Skeletal muscle tissue (tissue), 3 donors: ENCODE measurements at regions not wholly inside any gene's neighbourhood (a gene's known extent, or its start where the extent isn't known, plus 50 kb on each side); places are given as distances from the start of the nearest gene placed in this dataset.

Experiments used
- H3K27ac ChIP-seq: one replicate; pipeline ENCODE4 v1.7.0; 2013; ENCODE audit warnings: mild to moderate bottlenecking, low read depth, low read length, inconsistent platforms
- H3K27me3 ChIP-seq, 3 donors: one replicate each; pipeline ENCODE4 v1.7.0; 2013; ENCODE audit warnings: low read length in 3 of 3; ENCODE audit not compliant: control insufficient read depth in 3 of 3, insufficient read depth in 3 of 3
- H3K36me3 ChIP-seq, 3 donors: one replicate each; pipeline ENCODE4 v1.7.0; 2013; ENCODE audit warnings: low read length in 3 of 3; ENCODE audit not compliant: control insufficient read depth in 3 of 3, insufficient read depth in 3 of 3
- H3K4me1 ChIP-seq, 3 donors: one replicate each; pipeline ENCODE4 v1.7.0; 2013; ENCODE audit warnings: low read length in 3 of 3, mild to moderate bottlenecking in 3 of 3; ENCODE audit not compliant: control insufficient read depth in 3 of 3, insufficient read depth in 3 of 3
- H3K4me3 ChIP-seq, 3 donors: one replicate each; pipeline ENCODE4 v1.7.0; 2013; ENCODE audit warnings: low read length in 3 of 3
- H3K9ac ChIP-seq, 3 donors: one replicate each; pipeline ENCODE4 v1.7.0; 2013; ENCODE audit warnings: low read length in 3 of 3, mild to moderate bottlenecking in 3 of 3, moderate library complexity in 2 of 3, low read depth in 1 of 3
- H3K9me3 ChIP-seq, 3 donors: one replicate each; pipeline ENCODE4 v1.7.0; 2013; ENCODE audit warnings: low read length in 3 of 3; ENCODE audit not compliant: control insufficient read depth in 3 of 3
- donor health status: Osteomylitis.

- no peaks in the 10 kb centered on the region for H3K36me3 ChIP-seq
- H3K27me3 ChIP-seq: peaks cover 2 to 8% (median 3%) of the 10 kb centered on the region in 3 donors
- no peak overlapping the region for H3K9ac ChIP-seq
- no peaks in the 10 kb centered on the region for H3K9me3 ChIP-seq
- H3K27ac ChIP-seq: no peak overlapping the region
- no peaks in the 10 kb centered on the region for H3K4me1 ChIP-seq
- no peak overlapping the region for H3K4me3 ChIP-seq
Observed at GRCh38 chr20:57970856-57971255, 257.6 kb downstream of the ANKRD60 start.

GRCh38 chr20:57970116-57970515, 258.3 kb downstream of the ANKRD60 start:
- H3K36me3 ChIP-seq: no peaks in the 10 kb centered on the region
- no peak overlapping the region for H3K9ac ChIP-seq
- H3K27me3 ChIP-seq: peaks cover 2 to 8% (median 3%) of the 10 kb centered on the region in 3 donors
- H3K27ac ChIP-seq: no peak overlapping the region
- no peak overlapping the region for H3K4me3 ChIP-seq
- H3K4me1 ChIP-seq: peaks cover 0 to 2% (median under 1%) of the 10 kb centered on the region in 3 donors
- H3K9me3 ChIP-seq: no peaks in the 10 kb centered on the region

GRCh38 chr20:57968120-57968519, 258.3 kb upstream of the PMEPA1 start:
- H3K9me3 ChIP-seq: no peaks in the 10 kb centered on the region
- peaks cover 3 to 13% (median 6%) of the 10 kb centered on the region in 3 donors for H3K4me1 ChIP-seq
- H3K36me3 ChIP-seq: no peaks in the 10 kb centered on the region
- no peak overlapping the region for H3K9ac ChIP-seq
- H3K27me3 ChIP-seq: peaks cover 2 to 8% (median 3%) of the 10 kb centered on the region in 3 donors
- H3K27ac ChIP-seq: no peak overlapping the region
- H3K4me3 ChIP-seq: no peak overlapping the region

GRCh38 chr20:57967364-57967763, 257.5 kb upstream of the PMEPA1 start:
- Histone ChIP-seq H3K27ac (no peak overlapping the region), H3K36me3 (no peaks in the 10 kb centered on the region), H3K27me3 (peaks cover 2 to 8% (median 3%) of the 10 kb centered on the region in 3 donors), H3K9me3 (no peaks in the 10 kb centered on the region), H3K9ac (no peak overlapping the region), H3K4me3 (no peak overlapping the region), H3K4me1 (peaks cover 3 to 13% (median 6%) of the 10 kb centered on the region in 3 donors)

GRCh38 chr20:57966620-57967019, 256.8 kb upstream of the PMEPA1 start:
- Histone ChIP-seq H3K9me3 (no peaks in the 10 kb centered on the region), H3K36me3 (no peaks in the 10 kb centered on the region), H3K27ac (no peak overlapping the region), H3K4me1 (peaks cover 3 to 13% (median 6%) of the 10 kb centered on the region in 3 donors), H3K27me3 (peaks cover 2 to 8% (median 3%) of the 10 kb centered on the region in 3 donors), H3K4me3 (no peak overlapping the region), H3K9ac (no peak overlapping the region)

- Histone ChIP-seq H3K36me3 (no peaks in the 10 kb centered on the region), H3K9ac (no peak overlapping the region), H3K27me3 (peaks cover 2 to 10% (median 3%) of the 10 kb centered on the region in 3 donors), H3K27ac (peak overlapping the region; percentile 63), H3K4me1 (peaks cover 3 to 13% (median 6%) of the 10 kb centered on the region in 3 donors), H3K4me3 (no peak overlapping the region), H3K9me3 (no peaks in the 10 kb centered on the region)
Observed at GRCh38 chr20:57965441-57965840, 255.6 kb upstream of the PMEPA1 start.

GRCh38 chr20:57964011-57964862, 254.4 kb upstream of the PMEPA1 start:
- H3K27ac ChIP-seq: peak overlapping the region; percentile 63
- H3K9me3 ChIP-seq: no peaks in the 10 kb centered on the region
- H3K4me3 ChIP-seq: no peak overlapping the region
- H3K36me3 ChIP-seq: no peaks in the 10 kb centered on the region
- H3K4me1 ChIP-seq: peaks cover 4 to 13% (median 6%) of the 10 kb centered on the region in 3 donors
- H3K27me3 ChIP-seq: peaks cover 0 to 8% (median 3%) of the 10 kb centered on the region in 3 donors
- no peak overlapping the region for H3K9ac ChIP-seq

- no peak overlapping the region for H3K9ac ChIP-seq
- H3K9me3 ChIP-seq: no peaks in the 10 kb centered on the region
- H3K4me3 ChIP-seq: no peak overlapping the region
- peaks cover 9 to 13% (median 9%) of the 10 kb centered on the region in 3 donors for H3K4me1 ChIP-seq
- H3K27ac ChIP-seq: no peak overlapping the region
- no peaks in the 10 kb centered on the region for H3K36me3 ChIP-seq
- peaks cover 0 to 2% (median 0%) of the 10 kb centered on the region in 3 donors for H3K27me3 ChIP-seq
Observed at GRCh38 chr20:57960803-57961575, 251.2 kb upstream of the PMEPA1 start.

GRCh38 chr20:57959589-57959988, 249.8 kb upstream of the PMEPA1 start:
- no peak overlapping the region for H3K27ac ChIP-seq
- no peaks in the 10 kb centered on the region for H3K36me3 ChIP-seq

GRCh38 chr20:57959018-57959417, 249.2 kb upstream of the PMEPA1 start:
- H3K27me3 ChIP-seq: peaks cover 0 to 2% (median 0%) of the 10 kb centered on the region in 3 donors
- no peak overlapping the region for H3K4me3 ChIP-seq
- no peak overlapping the region for H3K27ac ChIP-seq
- H3K4me1 ChIP-seq: peaks cover 1 to 7% (median 5%) of the 10 kb centered on the region in 3 donors
- H3K9me3 ChIP-seq: no peaks in the 10 kb centered on the region
- no peaks in the 10 kb centered on the region for H3K36me3 ChIP-seq
- H3K9ac ChIP-seq: no peak overlapping the region

More at GRCh38 chr20:57959589-57959988, 249.8 kb upstream of the PMEPA1 start:
- H3K4me1 ChIP-seq: peaks cover 7 to 8% (median 7%) of the 10 kb centered on the region in 3 donors
- H3K4me3 ChIP-seq: no peak overlapping the region
- H3K9ac ChIP-seq: no peak overlapping the region
- peaks cover 0 to 2% (median 0%) of the 10 kb centered on the region in 3 donors for H3K27me3 ChIP-seq
- no peaks in the 10 kb centered on the region for H3K9me3 ChIP-seq
